Activated CD8-positive, alpha-beta memory T cell treated with anti-CD3 and anti-CD28 coated beads, Interleukin-2, amount 50 U/mL, for 24 hours (primary cell): ENCODE measurements at regions not wholly inside any gene's neighbourhood (a gene's known extent, or its start where the extent isn't known, plus 50 kb on each side); places are given as distances from the start of the nearest gene placed in this dataset.
"Not testable (repeated sequence)": the region's sequence is repeated elsewhere in the genome, so short reads cannot be mapped to it uniquely, and the experiment has no call there.

Experiments
- DNase-seq: peaks from one replicate; pipeline ENCODE4 v3.0.0-alpha.2; 2020; ENCODE audit errors: extremely low read depth

GRCh38 chr2:57698935-57699449, 347.6 kb upstream of the VRK2 start:
- no peak for DNase-seq

- no peak for DNase-seq
Measured at GRCh38 chr2:57701391-57701791, 345.2 kb upstream of the VRK2 start.

GRCh38 chr2:57703407-57703806, 343.2 kb upstream of the VRK2 start:
- no peak for DNase-seq

- DNase-seq, result not testable (repeated sequence)
Measured at GRCh38 chr2:57707794-57708193, 338.8 kb upstream of the VRK2 start.

GRCh38 chr2:57711991-57712390, 334.6 kb upstream of the VRK2 start:
- DNase-seq, result no peak

GRCh38 chr2:57720728-57721627, 325.6 kb upstream of the VRK2 start:
- no peak for DNase-seq

GRCh38 chr2:57725337-57725947, 321.2 kb upstream of the VRK2 start:
- DNase-seq, result no peak

GRCh38 chr2:57726294-57726693, 320.3 kb upstream of the VRK2 start:
- DNase-seq, result no peak

GRCh38 chr2:57728691-57729090, 317.9 kb upstream of the VRK2 start:
- no peak for DNase-seq

GRCh38 chr2:57733956-57734355, 312.6 kb upstream of the VRK2 start:
- no peak for DNase-seq

- no peak for DNase-seq
Measured at GRCh38 chr2:57740891-57741290, 305.7 kb upstream of the VRK2 start.

GRCh38 chr2:57753636-57754035, 293.0 kb upstream of the VRK2 start:
- no peak for DNase-seq

GRCh38 chr2:57758686-57759085, 287.9 kb upstream of the VRK2 start:
- DNase-seq, result no peak

GRCh38 chr2:57759131-57759530, 287.5 kb upstream of the VRK2 start:
- no peak for DNase-seq

GRCh38 chr2:57759822-57760300, 286.7 kb upstream of the VRK2 start:
- DNase-seq, result peak; percentile 41

GRCh38 chr2:57760381-57760801, 286.2 kb upstream of the VRK2 start:
- DNase-seq, result no peak

GRCh38 chr2:57776916-57777315, 269.7 kb upstream of the VRK2 start:
- no peak for DNase-seq

GRCh38 chr2:57782587-57782986, 264.0 kb upstream of the VRK2 start:
- DNase-seq, result no peak

GRCh38 chr2:57793310-57793709, 253.3 kb upstream of the VRK2 start:
- DNase-seq, result no peak

- DNase-seq, result no peak
Measured at GRCh38 chr2:57796527-57796926, 250.1 kb upstream of the VRK2 start.

- DNase-seq, result no peak
Measured at GRCh38 chr2:57798346-57798745, 248.3 kb upstream of the VRK2 start.

GRCh38 chr2:57802243-57802642, 244.4 kb upstream of the VRK2 start:
- no peak for DNase-seq

GRCh38 chr2:57804971-57805370, 241.6 kb upstream of the VRK2 start:
- DNase-seq, result no peak
